HepG2 (cell line): ENCODE measurements at regions not wholly inside any gene's neighbourhood (a gene's known extent, or its start where the extent isn't known, plus 50 kb on each side); places are given as distances from the start of the nearest gene placed in this dataset.

Experiments
- ATAC-seq: fragments of 200-7000 bp; cut with Tn5 transposase; 3 replicates; pipeline ENCODE4 v1.9.1; 2020; ENCODE audit warnings: mild to moderate bottlenecking, moderate library complexity
- BruUV-seq: library from RNA; stranded (reverse); fragments of 400-500 nt; replicated peaks from 2 replicates; lab custom pipeline; 2021; lab: Mats Ljungman, UMichigan
- CTCF ChIA-PET: fragments of 300-600 bp; formaldehyde crosslinking; extraction: SDS; loops from one replicate; lab custom pipeline; 2021; ENCODE audit warnings: low total read pairs, inconsistent platforms, low intra/inter-chr PET ratio; lab: Yijun Ruan, JAX
- POLR2A ChIA-PET: fragments of 350-600 bp; sonication (Branson Sonifier 250); formaldehyde crosslinking; loops from one replicate; lab custom pipeline; 2020; ENCODE audit warnings: antibody characterized with exemption, inconsistent platforms; lab: Yijun Ruan, JAX
- DNase-seq: peaks from one replicate; pipeline ENCODE4 v3.0.0-alpha.2; 2015; ENCODE audit warnings: low spot score
- FAIRE-seq: peaks from 3 replicates; lab custom pipeline; 2011; peaks lifted over from hg19 to GRCh38; lab: Jason Lieb, UNC
- H2AFZ ChIP-seq: one replicate; pipeline ENCODE4 v1.6.1; 2011; ENCODE audit warnings: low read length, inconsistent platforms
- H3K27ac ChIP-seq: fragments of 300-600 bp; 3 replicates; pipeline ENCODE4 v1.8.0; 2011; ENCODE audit warnings: mixed run types, mild to moderate bottlenecking, mixed read lengths, low read length, inconsistent platforms; ENCODE audit not compliant: insufficient read depth; ENCODE audit errors: extremely low read length
- H3K27me3 ChIP-seq, 2 experiments: fragments of 200-600 bp in 1 of 2; 2 replicates in 1 of 2; 3 replicates in 1 of 2; pipeline versions ENCODE4 v1.6.0 to v1.8.0; 2011; ENCODE audit warnings: low read length in 2 of 2, mild to moderate bottlenecking in 2 of 2, moderate library complexity in 2 of 2, inconsistent platforms in 1 of 2; ENCODE audit not compliant: insufficient read depth in 2 of 2, control insufficient read depth in 1 of 2
- H3K36me3 ChIP-seq, 2 experiments: fragments of 200-600 bp in 1 of 2; replicated peaks in 1 of 2; 2 replicates in 1 of 2; 3 replicates in 1 of 2; pipeline versions ENCODE4 v1.5.1 to v1.8.0; 2011; ENCODE audit warnings: low read length in 2 of 2, inconsistent platforms in 1 of 2; ENCODE audit not compliant: insufficient read depth in 2 of 2, control insufficient read depth in 1 of 2
- H3K4me1 ChIP-seq: 2 replicates; pipeline ENCODE4 v1.5.1; 2012; ENCODE audit warnings: low read length, inconsistent platforms; ENCODE audit not compliant: insufficient read depth
- H3K4me2 ChIP-seq: 2 replicates; pipeline ENCODE4 v1.6.0; 2011; ENCODE audit warnings: low read depth, low read length, inconsistent platforms
- H3K4me3 ChIP-seq, 3 experiments: fragments of 200-600 bp in 1 of 3; sonication (generic), shearing (Covaris generic) in 1 of 3; replicated peaks in 1 of 3; 2 replicates each; pipeline ENCODE4 v1.5.1; 2011 to 2016; ENCODE audit warnings: low read length in 3 of 3, inconsistent platforms in 2 of 3, low read depth in 2 of 3, mild to moderate bottlenecking in 2 of 3, control low read depth in 1 of 3, mixed read lengths in 1 of 3; ENCODE audit not compliant: insufficient read depth in 1 of 3
- H3K79me2 ChIP-seq: one replicate; pipeline ENCODE4 v1.6.1; 2011; ENCODE audit warnings: low read length, inconsistent platforms; ENCODE audit not compliant: insufficient read depth
- H3K9ac ChIP-seq: 2 replicates; pipeline ENCODE4 v1.6.0; 2011; ENCODE audit warnings: mild to moderate bottlenecking, low read depth, low read length, inconsistent platforms; ENCODE audit not compliant: insufficient read depth
- H3K9me3 ChIP-seq: 2 replicates; pipeline ENCODE4 v1.5.1; 2012; ENCODE audit warnings: mild to moderate bottlenecking, low read length
- H4K20me1 ChIP-seq: 2 replicates; pipeline ENCODE4 v1.6.0; 2011; ENCODE audit warnings: inconsistent platforms, mild to moderate bottlenecking, low read length, moderate library complexity; ENCODE audit not compliant: insufficient read depth
- ERF ChIP-seq: IDR thresholded peaks from 2 replicates; pipeline ENCODE4 v1.6.1; 2018; ENCODE audit warnings: missing biosample characterization, missing genetic modification reagents
- FIP1L1 ChIP-seq: fragments of 200-400 bp; formaldehyde crosslinking; IDR thresholded peaks from 2 replicates; pipeline ENCODE4 v1.6.1; 2018; ENCODE audit warnings: low read depth, mild to moderate bottlenecking, low read length, moderate library complexity, borderline replicate concordance; ENCODE audit not compliant: insufficient read depth
- MATR3 ChIP-seq: sonication (generic); formaldehyde crosslinking; IDR thresholded peaks from 2 replicates; pipeline ENCODE4 v1.4.0; 2020; ENCODE audit warnings: missing genetic modification reagents
- NFRKB ChIP-seq: fragments of 450-650 bp; IDR thresholded peaks from 2 replicates; pipeline ENCODE4 v1.6.1; 2017
- NFYB ChIP-seq: sonication (generic); formaldehyde crosslinking; IDR thresholded peaks from 2 replicates; pipeline ENCODE4 v1.4.0; 2020; ENCODE audit warnings: missing genetic modification reagents
- NRL ChIP-seq: sonication (generic); formaldehyde crosslinking; IDR thresholded peaks from 2 replicates; pipeline ENCODE4 v1.5.0; 2020; ENCODE audit warnings: missing genetic modification reagents, mild to moderate bottlenecking, moderate library complexity, borderline replicate concordance
- PHF20 ChIP-seq: sonication (generic); formaldehyde crosslinking; IDR thresholded peaks from 2 replicates; pipeline ENCODE4 v1.5.0; 2020; ENCODE audit warnings: mild to moderate bottlenecking, missing genetic modification reagents
- PREB ChIP-seq: sonication (generic); formaldehyde crosslinking; IDR thresholded peaks from 2 replicates; pipeline ENCODE4 v1.4.0; 2020; ENCODE audit warnings: missing genetic modification reagents
- SMYD3 ChIP-seq: sonication (generic); formaldehyde crosslinking; IDR thresholded peaks from 2 replicates; pipeline ENCODE4 v1.8.1; 2023; ENCODE audit warnings: mild to moderate bottlenecking, missing genetic modification reagents
- SUZ12 ChIP-seq: fragments of 150-350 bp; IDR thresholded peaks from 2 replicates; pipeline ENCODE4 v1.6.1; 2014; ENCODE audit warnings: low read depth, low read length
- ZFX ChIP-seq: sonication (generic); formaldehyde crosslinking; IDR thresholded peaks from 2 replicates; pipeline ENCODE4 v1.4.0; 2020; ENCODE audit warnings: mild to moderate bottlenecking, low read depth, missing genetic modification reagents, moderate library complexity
- ZNF224 ChIP-seq: sonication (generic); formaldehyde crosslinking; IDR thresholded peaks from 2 replicates; pipeline ENCODE4 v1.5.0; 2020; ENCODE audit warnings: mild to moderate bottlenecking, missing genetic modification reagents
- ZNF354B ChIP-seq: sonication (generic); formaldehyde crosslinking; IDR thresholded peaks from 2 replicates; pipeline ENCODE4 v1.8.0; 2022; ENCODE audit warnings: mild to moderate bottlenecking, missing genetic modification reagents
- ZSCAN31 ChIP-seq: sonication (generic); formaldehyde crosslinking; IDR thresholded peaks from 2 replicates; pipeline ENCODE4 v1.5.0; 2020; ENCODE audit warnings: low read depth, mild to moderate bottlenecking, missing genetic modification reagents
- WGBS: methylation state at CpG from one replicate; pipeline ENCODE4 v1.1.6; 2017; ENCODE audit warnings: low lambda C conversion rate; 5-methylcytosine and 5-hydroxymethylcytosine counted together
- in situ Hi-C: cut with HindIII; loops from 2 replicates; pipeline ENCODE4 v1.10.0; 2017; ENCODE audit warnings: low pct_unique_long_range_greater_than_20kb; ENCODE audit not compliant: extremely low pct_ligation_motif_present
- intact Hi-C: fragments of 100-400 bp; cut with micrococcal nuclease; formaldehyde crosslinking; loops from one replicate; pipeline ENCODE4 v1.10.0; 2022; ENCODE audit not compliant: unreplicated experiment
- TF ChIP-seq, protein P1 (sequence below): sonication (generic); formaldehyde crosslinking; IDR thresholded peaks from 2 replicates; pipeline ENCODE4 v1.8.0; 2022; ENCODE audit warnings: mild to moderate bottlenecking, missing genetic modification reagents

DNA sequence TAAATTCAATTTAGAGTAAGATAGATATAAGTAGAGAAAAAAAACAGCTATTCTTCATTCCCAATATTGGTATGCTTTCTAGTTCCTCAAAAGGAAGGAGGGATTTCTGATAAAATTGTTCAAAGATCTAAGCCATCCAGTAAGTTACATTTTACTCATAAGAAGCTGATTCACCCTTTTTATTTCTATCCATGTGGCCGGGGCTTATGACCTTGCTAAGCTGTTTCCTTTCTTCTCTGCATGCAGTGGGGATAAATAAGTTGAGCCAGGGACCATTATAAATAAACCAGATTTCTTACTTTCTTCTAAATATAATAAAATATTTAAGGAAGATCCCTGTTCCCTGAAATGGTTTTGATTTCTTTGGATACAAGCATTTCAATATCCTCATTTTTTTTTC is 502.3 kb downstream of the PDHA2 start (continued):
- TF ChIP-seq ZNF354B (CRISPR knock-in tag) = no peak
- no peak for TF ChIP-seq ZFX
- TF ChIP-seq NRL = no peak
- TF ChIP-seq PREB (CRISPR knock-in tag) = no peak

DNA sequence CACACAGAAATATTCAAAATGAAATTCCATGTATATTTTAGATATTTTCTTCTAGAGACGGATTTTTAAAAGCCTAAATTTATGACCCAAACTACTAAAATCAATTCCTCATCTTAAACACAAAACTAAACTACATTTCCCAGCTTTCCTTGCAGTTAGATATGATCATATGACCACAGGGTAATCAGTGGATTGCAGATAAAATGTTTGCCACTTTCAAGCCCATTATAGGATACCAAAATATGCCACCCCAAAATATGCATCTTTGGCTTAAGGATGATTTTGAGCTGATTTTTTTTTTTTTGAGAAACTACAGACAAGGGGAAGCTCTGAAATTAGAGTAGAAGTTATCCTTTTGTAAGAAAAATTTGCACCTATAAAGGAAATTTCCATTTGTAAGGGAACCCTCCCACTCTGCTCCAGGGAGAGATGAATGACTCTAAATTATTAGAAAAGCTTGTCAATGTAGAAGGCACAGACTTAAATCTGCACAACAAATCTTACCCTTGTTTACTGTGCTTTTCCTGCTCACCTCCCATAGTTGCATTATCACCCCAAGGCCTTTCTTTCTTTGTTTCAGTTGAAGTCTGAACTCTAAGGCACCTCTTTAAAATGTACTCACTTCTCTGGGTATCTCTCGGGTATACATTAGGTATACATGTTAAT is 503.0 kb downstream of the PDHA2 start:
- WGBS = 0% methylated on average over 2 of the region's 2 CpGs
- Histone ChIP-seq H2AFZ (no peak overlapping the region), H3K4me3 (no peak overlapping the region), H4K20me1 (no peaks in the 10 kb centered on the region), H3K4me1 (no peaks in the 10 kb centered on the region), H3K9ac (no peak overlapping the region), H3K27ac (no peak overlapping the region), H3K36me3 (no peaks in the 10 kb centered on the region), H3K79me2 (no peaks in the 10 kb centered on the region), H3K27me3 (no peaks in the 10 kb centered on the region), H3K9me3 (peaks cover 11% of the 10 kb centered on the region), H3K4me2 (no peak overlapping the region)
- ATAC-seq = no peak
- ChIA-PET POLR2A (no interaction called here), CTCF (no interaction called here)
- TF ChIP-seq, protein P1, sequence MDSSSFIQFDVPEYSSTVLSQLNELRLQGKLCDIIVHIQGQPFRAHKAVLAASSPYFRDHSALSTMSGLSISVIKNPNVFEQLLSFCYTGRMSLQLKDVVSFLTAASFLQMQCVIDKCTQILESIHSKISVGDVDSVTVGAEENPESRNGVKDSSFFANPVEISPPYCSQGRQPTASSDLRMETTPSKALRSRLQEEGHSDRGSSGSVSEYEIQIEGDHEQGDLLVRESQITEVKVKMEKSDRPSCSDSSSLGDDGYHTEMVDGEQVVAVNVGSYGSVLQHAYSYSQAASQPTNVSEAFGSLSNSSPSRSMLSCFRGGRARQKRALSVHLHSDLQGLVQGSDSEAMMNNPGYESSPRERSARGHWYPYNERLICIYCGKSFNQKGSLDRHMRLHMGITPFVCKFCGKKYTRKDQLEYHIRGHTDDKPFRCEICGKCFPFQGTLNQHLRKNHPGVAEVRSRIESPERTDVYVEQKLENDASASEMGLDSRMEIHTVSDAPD = no peak
- no peak for TF ChIP-seq SMYD3 (CRISPR knock-in tag)
- TF ChIP-seq FIP1L1 = no peak
- no peak for TF ChIP-seq NFYB
- TF ChIP-seq NFRKB = no peak
- no peak for TF ChIP-seq MATR3
- no peak for TF ChIP-seq SUZ12
- no peak for TF ChIP-seq ZNF224 (CRISPR knock-in tag)
- TF ChIP-seq PHF20 (CRISPR knock-in tag) = no peak
- no peak for TF ChIP-seq ZSCAN31 (CRISPR knock-in tag)
- TF ChIP-seq ERF (CRISPR knock-in tag) = no peak
- intact Hi-C loops (no loop called here), in situ Hi-C loops (no loop called here)
- FAIRE-seq = no peak
- no peak for DNase-seq
- no TSS peak for BruUV-seq
